MM.1S (cell line): ENCODE measurements at regions not wholly inside any gene's neighbourhood (a gene's known extent, or its start where the extent isn't known, plus 50 kb on each side); places are given as distances from the start of the nearest gene placed in this dataset.

Source experiments
- DNase-seq: peaks from one replicate; pipeline ENCODE4 v3.0.0-alpha.2; 2015
- H2AFZ ChIP-seq: fragments of 300-600 bp; sonication (generic); 2 replicates; pipeline ENCODE4 v1.6.0; 2016; ENCODE audit warnings: antibody characterized with exemption, low read length
- H3F3A ChIP-seq: fragments of 300-600 bp; sonication (generic); 2 replicates; pipeline ENCODE4 v1.6.1; 2016; ENCODE audit warnings: mild to moderate bottlenecking, antibody characterized with exemption, low read length, moderate library complexity, mixed read lengths; ENCODE audit not compliant: insufficient read depth
- H3K27ac ChIP-seq: fragments of 300-600 bp; sonication (generic); 2 replicates; pipeline ENCODE4 v1.5.1; 2016; ENCODE audit warnings: mild to moderate bottlenecking, low read length
- H3K27me3 ChIP-seq: fragments of 300-600 bp; sonication (generic); replicated peaks from 2 replicates; pipeline ENCODE4 v1.6.0; 2016; ENCODE audit warnings: low read length; ENCODE audit not compliant: insufficient read depth
- H3K36me3 ChIP-seq: fragments of 300-600 bp; sonication (generic); replicated peaks from 2 replicates; pipeline ENCODE4 v1.6.1; 2016; ENCODE audit warnings: mild to moderate bottlenecking, low read length, mixed read lengths; ENCODE audit not compliant: insufficient read depth
- H3K4me1 ChIP-seq: fragments of 300-600 bp; sonication (generic); 2 replicates; pipeline ENCODE4 v1.6.1; 2016; ENCODE audit warnings: low read length, mixed read lengths
- H3K4me2 ChIP-seq: fragments of 300-600 bp; sonication (generic); 2 replicates; pipeline ENCODE4 v1.6.0; 2016; ENCODE audit warnings: low read depth, low read length
- H3K4me3 ChIP-seq: fragments of 300-600 bp; sonication (generic); 2 replicates; pipeline ENCODE4 v1.5.1; 2016; ENCODE audit warnings: low read length, mixed read lengths
- H3K79me2 ChIP-seq: fragments of 300-600 bp; sonication (generic); 2 replicates; pipeline ENCODE4 v1.6.1; 2016; ENCODE audit warnings: mixed run types, low read length, mixed read lengths
- H3K9ac ChIP-seq: fragments of 300-600 bp; sonication (generic); 2 replicates; pipeline ENCODE4 v1.6.1; 2016; ENCODE audit warnings: low read length, mixed read lengths
- H3K9me2 ChIP-seq: fragments of 300-600 bp; sonication (generic); replicated peaks from 2 replicates; pipeline ENCODE4 v1.6.1; 2016; ENCODE audit warnings: mild to moderate bottlenecking, low read length, mixed read lengths; ENCODE audit not compliant: insufficient read depth
- H3K9me3 ChIP-seq: fragments of 300-600 bp; sonication (generic); replicated peaks from 2 replicates; pipeline ENCODE4 v1.6.1; 2016; ENCODE audit warnings: mild to moderate bottlenecking, low read length, mixed read lengths; ENCODE audit not compliant: insufficient read depth
- H4K20me1 ChIP-seq: fragments of 300-600 bp; sonication (generic); 2 replicates; pipeline ENCODE4 v1.6.1; 2016; ENCODE audit warnings: mild to moderate bottlenecking, low read length, moderate library complexity, mixed read lengths; ENCODE audit not compliant: insufficient read depth
- EZH2 ChIP-seq: fragments of 300-600 bp; sonication (generic); optimal IDR thresholded peaks from 2 replicates; pipeline ENCODE3; 2017; ENCODE audit warnings: low read depth, mild to moderate bottlenecking, antibody characterized with exemption, low read length, mixed read lengths
- EZH2phosphoT487 ChIP-seq: fragments of 300-600 bp; sonication (generic); IDR thresholded peaks from 2 replicates; pipeline ENCODE4 v1.6.1; 2018; ENCODE audit warnings: antibody characterized with exemption, low read length
- TF ChIP-seq, protein P1 (sequence below): fragments of 300-600 bp; sonication (generic); IDR thresholded peaks from 2 replicates; pipeline ENCODE4 v1.5.1; 2016; ENCODE audit warnings: antibody characterized with exemption, low read length, mixed read lengths

DNA sequence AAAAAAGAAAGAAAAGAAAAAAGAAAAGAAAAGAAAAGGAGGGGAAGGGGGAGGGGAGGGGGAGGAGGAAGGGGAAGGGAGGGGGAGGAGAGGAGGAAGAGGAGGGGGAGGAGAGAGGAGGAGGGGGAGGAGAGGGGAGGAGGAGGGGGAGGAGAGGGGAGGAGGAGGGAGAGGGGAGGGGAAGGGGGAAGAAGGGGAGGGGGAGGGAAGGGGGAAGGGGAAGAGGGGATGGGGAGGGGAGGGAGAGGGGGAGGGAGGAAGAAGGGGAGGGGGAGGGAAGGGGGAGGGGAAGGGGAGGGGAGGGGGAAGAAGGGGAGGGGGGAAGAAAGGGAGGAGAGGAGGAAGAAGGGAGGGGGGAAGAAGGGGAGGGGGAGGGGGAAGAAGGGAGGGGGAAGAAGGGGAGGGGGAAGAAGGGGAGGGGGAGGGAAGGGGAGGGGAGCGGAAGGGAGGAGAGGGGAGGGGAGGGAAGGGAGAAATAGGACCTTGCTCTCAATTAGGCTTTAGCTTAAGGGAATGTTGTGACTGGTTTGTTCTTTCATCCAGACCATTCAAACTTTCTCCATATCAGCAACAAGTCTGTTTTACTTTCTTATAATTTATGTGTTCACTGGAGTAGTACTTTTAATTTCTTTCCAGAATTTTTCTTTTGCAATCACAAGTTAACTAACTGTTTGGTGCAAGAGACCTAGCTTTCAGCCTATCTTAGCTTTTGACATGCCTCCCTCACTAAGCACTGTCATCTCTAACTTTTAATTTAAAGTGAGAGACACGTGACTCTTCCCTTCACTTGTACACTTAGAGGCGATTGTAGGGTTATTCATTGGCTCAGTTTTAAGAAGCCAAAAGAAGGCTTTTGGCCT is 76.5 kb upstream of the EGLN3 start:
- Histone ChIP-seq H3K79me2 (no peaks in the 10 kb centered on the region), H3K27me3 (no peaks in the 10 kb centered on the region), H3K4me2 (no peak overlapping the region), H3K4me3 (no peak overlapping the region), H4K20me1 (no peaks in the 10 kb centered on the region), H3K9me2 (no peaks in the 10 kb centered on the region), H3K4me1 (no peaks in the 10 kb centered on the region), H3K9me3 (no peaks in the 10 kb centered on the region), H3F3A (no peaks in the 10 kb centered on the region), H3K27ac (no peak overlapping the region), H2AFZ (no peak overlapping the region), H3K9ac (no peak overlapping the region), H3K36me3 (no peaks in the 10 kb centered on the region)
- TF ChIP-seq EZH2 (no peak), EZH2phosphoT487 (no peak)
- TF ChIP-seq, protein P1, sequence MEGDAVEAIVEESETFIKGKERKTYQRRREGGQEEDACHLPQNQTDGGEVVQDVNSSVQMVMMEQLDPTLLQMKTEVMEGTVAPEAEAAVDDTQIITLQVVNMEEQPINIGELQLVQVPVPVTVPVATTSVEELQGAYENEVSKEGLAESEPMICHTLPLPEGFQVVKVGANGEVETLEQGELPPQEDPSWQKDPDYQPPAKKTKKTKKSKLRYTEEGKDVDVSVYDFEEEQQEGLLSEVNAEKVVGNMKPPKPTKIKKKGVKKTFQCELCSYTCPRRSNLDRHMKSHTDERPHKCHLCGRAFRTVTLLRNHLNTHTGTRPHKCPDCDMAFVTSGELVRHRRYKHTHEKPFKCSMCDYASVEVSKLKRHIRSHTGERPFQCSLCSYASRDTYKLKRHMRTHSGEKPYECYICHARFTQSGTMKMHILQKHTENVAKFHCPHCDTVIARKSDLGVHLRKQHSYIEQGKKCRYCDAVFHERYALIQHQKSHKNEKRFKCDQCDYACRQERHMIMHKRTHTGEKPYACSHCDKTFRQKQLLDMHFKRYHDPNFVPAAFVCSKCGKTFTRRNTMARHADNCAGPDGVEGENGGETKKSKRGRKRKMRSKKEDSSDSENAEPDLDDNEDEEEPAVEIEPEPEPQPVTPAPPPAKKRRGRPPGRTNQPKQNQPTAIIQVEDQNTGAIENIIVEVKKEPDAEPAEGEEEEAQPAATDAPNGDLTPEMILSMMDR: no peak
- no peak for DNase-seq

DNA sequence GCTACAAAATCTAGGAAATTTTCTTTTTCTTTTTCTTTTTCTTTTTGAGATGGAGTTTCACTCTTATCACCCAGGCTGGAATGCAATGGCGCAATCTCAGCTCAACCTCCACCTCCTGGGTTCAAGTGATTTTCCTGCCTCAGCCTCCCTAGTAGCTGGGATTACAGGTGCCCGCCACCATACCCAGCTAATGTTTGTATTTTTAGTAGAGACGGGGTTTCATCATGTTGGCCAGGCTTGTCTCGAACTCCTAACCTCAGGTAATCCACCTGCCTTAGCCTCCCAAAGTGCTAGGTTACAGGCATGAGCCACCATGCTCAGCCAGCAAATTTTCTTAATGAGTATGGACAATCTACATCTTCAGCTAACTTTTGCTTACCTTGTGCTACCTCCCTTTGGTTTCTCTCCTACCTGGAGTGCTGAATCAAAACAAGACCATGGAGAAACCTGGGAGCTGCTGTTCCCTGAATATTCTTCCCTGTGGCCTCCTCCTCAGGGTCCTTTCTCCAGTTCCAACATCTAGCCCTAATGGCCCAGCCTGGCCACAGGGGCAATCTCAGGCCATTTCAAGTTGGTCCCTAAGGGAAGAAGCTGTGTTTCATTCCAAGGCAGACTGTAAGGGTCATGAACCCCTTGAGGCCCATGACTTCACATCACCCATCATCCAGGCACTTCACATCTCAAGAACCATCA is 74.6 kb upstream of the EGLN3 start:
- no peak overlapping the region for H3K27ac ChIP-seq
- DNase-seq: no peak
- no peak overlapping the region for H2AFZ ChIP-seq
- no peaks in the 10 kb centered on the region for H3K4me1 ChIP-seq
- H3K4me2 ChIP-seq: no peak overlapping the region
- TF ChIP-seq EZH2: no peak
- no peak for TF ChIP-seq EZH2phosphoT487
- TF ChIP-seq, protein P1: no peak
- H3K9me3 ChIP-seq: no peaks in the 10 kb centered on the region
- no peaks in the 10 kb centered on the region for H3K79me2 ChIP-seq
- H3F3A ChIP-seq: no peaks in the 10 kb centered on the region
- no peaks in the 10 kb centered on the region for H3K36me3 ChIP-seq
- no peak overlapping the region for H3K9ac ChIP-seq
- H3K4me3 ChIP-seq: no peak overlapping the region
- no peaks in the 10 kb centered on the region for H3K9me2 ChIP-seq
- H4K20me1 ChIP-seq: no peaks in the 10 kb centered on the region
- no peaks in the 10 kb centered on the region for H3K27me3 ChIP-seq

DNA sequence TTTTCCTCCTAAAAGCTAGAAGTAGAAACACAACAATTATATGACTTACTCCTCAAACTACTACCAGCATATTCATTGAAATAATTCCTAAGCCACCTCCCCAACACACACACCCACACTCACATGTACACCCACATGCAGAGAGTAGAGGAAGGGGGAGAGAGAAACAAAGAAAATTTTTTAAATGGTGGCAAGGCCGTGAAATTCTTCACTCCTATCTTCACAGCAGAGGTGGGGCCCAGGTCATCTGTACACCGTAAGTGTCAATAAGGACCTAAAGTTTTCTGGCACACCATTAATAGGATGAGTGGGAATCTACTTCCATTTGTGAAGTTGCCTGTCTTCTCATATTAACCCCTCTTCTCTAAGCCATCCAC is 73.9 kb upstream of the EGLN3 start:
- Histone ChIP-seq H3K9ac (no peak overlapping the region), H3K9me2 (no peaks in the 10 kb centered on the region), H3K9me3 (no peaks in the 10 kb centered on the region), H3F3A (no peaks in the 10 kb centered on the region), H3K27me3 (no peaks in the 10 kb centered on the region), H3K4me3 (no peak overlapping the region), H3K4me1 (no peaks in the 10 kb centered on the region), H3K79me2 (no peaks in the 10 kb centered on the region), H3K36me3 (no peaks in the 10 kb centered on the region), H3K4me2 (no peak overlapping the region), H2AFZ (no peak overlapping the region), H4K20me1 (no peaks in the 10 kb centered on the region), H3K27ac (no peak overlapping the region)
- no peak for DNase-seq
- TF ChIP-seq EZH2: no peak
- TF ChIP-seq, protein P1: no peak
- no peak for TF ChIP-seq EZH2phosphoT487
